GM10266 (cell line): ENCODE measurements at regions not wholly inside any gene's neighbourhood (a gene's known extent, or its start where the extent isn't known, plus 50 kb on each side); places are given as distances from the start of the nearest gene placed in this dataset.

Experiments
- DNase-seq: peaks from one replicate; pipeline ENCODE4 v3.0.0; 2012; ENCODE audit errors: extremely low spot score
- CTCF ChIP-seq: IDR thresholded peaks from 2 replicates; pipeline ENCODE4 v1.5.1; 2012; ENCODE audit warnings: mild to moderate bottlenecking, low read depth; ENCODE audit not compliant: control insufficient read depth, insufficient read depth; ENCODE audit errors: missing control alignments

- no peak for DNase-seq
- TF ChIP-seq CTCF, result no peak
Observed at GRCh38 chr1:218494449-218494852, 149.3 kb downstream of the TGFB2 start.

GRCh38 chr1:218495931-218496330, 150.8 kb downstream of the TGFB2 start:
- DNase-seq, result no peak

GRCh38 chr1:218496561-218496960, 151.4 kb downstream of the TGFB2 start:
- DNase-seq, result no peak
- no peak for TF ChIP-seq CTCF

More at GRCh38 chr1:218495931-218496330, 150.8 kb downstream of the TGFB2 start:
- no peak for TF ChIP-seq CTCF

- DNase-seq, result no peak
- no peak for TF ChIP-seq CTCF
Observed at GRCh38 chr1:218498056-218498938, 153.2 kb downstream of the TGFB2 start.

- no peak for DNase-seq
- TF ChIP-seq CTCF, result no peak
Observed at GRCh38 chr1:218499011-218499691, 154.0 kb downstream of the TGFB2 start.

- TF ChIP-seq CTCF, result no peak
- DNase-seq, result no peak
Observed at GRCh38 chr1:218499911-218500310, 154.8 kb downstream of the TGFB2 start.

- no peak for TF ChIP-seq CTCF
- no peak for DNase-seq
Observed at GRCh38 chr1:218501161-218501560, 156.0 kb downstream of the TGFB2 start.
